ENCODE measurements at regions not wholly inside any gene's neighbourhood (a gene's known extent, or its start where the extent isn't known, plus 50 kb on each side); places are given as distances from the start of the nearest gene placed in this dataset.
"Not testable (repeated sequence)": the region's sequence is repeated elsewhere in the genome, so short reads cannot be mapped to it uniquely, and the experiment has no call there.

DNA sequence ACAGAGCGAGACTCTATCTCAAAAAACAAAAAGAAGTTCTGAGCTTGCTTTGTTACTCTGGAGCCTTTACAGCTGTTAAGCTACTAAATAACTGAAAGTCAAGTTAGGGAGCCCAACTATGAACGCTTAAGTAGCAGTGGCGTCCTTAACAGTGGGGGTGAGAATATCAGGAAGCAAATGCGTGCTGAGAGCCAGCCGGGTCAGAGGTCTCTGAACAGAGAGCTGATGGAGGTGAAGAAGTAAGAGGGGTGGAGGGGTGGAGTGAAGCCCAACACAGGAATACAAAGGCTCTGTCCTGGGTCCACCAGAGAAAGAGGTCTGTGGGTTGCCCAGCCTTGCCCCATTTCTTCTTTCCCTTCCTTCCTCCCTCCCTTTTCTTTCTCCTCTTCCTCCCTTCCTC lies 104.1 kb upstream of the GATA6 start:
- Histone ChIP-seq H3K4me3 (no peak overlapping the region), H3K79me2 (no peaks in the 10 kb centered on the region)
- WGBS (ENCODE audit: low lambda C conversion rate, missing lambda C conversion rate) = 74% methylated on average over 5 of the region's 5 CpGs

DNA sequence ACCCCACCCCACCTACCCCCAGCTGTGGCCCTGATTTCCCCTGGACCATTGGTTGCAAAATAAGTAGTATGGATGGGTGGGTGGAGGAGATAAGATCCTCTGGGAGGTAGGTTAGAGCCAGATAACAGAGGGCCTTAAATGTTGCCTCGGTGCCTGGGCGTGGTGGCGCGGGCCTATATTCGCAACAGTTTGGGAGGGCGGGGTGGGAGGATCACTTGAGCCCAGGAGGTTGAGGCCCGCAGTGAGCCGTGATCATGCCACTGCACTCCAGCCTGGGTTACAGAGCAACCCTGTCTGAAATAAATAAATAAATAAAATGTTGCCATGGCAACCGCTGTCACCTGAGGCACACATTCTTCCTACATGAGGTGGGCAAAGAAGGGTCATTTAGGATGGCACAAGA lies 103.3 kb upstream of the GATA6 start:
- TF ChIP-seq, protein P1, sequence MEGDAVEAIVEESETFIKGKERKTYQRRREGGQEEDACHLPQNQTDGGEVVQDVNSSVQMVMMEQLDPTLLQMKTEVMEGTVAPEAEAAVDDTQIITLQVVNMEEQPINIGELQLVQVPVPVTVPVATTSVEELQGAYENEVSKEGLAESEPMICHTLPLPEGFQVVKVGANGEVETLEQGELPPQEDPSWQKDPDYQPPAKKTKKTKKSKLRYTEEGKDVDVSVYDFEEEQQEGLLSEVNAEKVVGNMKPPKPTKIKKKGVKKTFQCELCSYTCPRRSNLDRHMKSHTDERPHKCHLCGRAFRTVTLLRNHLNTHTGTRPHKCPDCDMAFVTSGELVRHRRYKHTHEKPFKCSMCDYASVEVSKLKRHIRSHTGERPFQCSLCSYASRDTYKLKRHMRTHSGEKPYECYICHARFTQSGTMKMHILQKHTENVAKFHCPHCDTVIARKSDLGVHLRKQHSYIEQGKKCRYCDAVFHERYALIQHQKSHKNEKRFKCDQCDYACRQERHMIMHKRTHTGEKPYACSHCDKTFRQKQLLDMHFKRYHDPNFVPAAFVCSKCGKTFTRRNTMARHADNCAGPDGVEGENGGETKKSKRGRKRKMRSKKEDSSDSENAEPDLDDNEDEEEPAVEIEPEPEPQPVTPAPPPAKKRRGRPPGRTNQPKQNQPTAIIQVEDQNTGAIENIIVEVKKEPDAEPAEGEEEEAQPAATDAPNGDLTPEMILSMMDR (IDR thresholded peaks at IDR 0.05; ENCODE audit: poor library complexity) = no peak
- TF ChIP-seq EZH2 (IDR thresholded peaks at IDR 0.05; ENCODE audit: borderline replicate concordance) (no peak), EZH2phosphoT487 (IDR thresholded peaks at IDR 0.05; ENCODE audit: low read depth, severe bottlenecking, unreplicated experiment) (no peak)
- Histone ChIP-seq H3K9me3 (ENCODE audit: low read depth) (no peaks in the 10 kb centered on the region), H3K4me3 (no peak overlapping the region), H3K27ac (no peak overlapping the region), H2AFZ (no peak overlapping the region), H3K4me2 (no peak overlapping the region), H3K36me3 (replicated peaks; ENCODE audit: insufficient read depth, low read depth) (no peaks in the 10 kb centered on the region), H3K4me1 (ENCODE audit: insufficient read depth) (peaks cover 23% of the 10 kb centered on the region), H4K20me1 (ENCODE audit: insufficient read depth, poor library complexity, severe bottlenecking) (no peaks in the 10 kb centered on the region), H3K27me3 (no peaks in the 10 kb centered on the region), H3K9me2 (replicated peaks; ENCODE audit: insufficient read depth) (no peaks in the 10 kb centered on the region), H3K79me2 (no peaks in the 10 kb centered on the region)
- DNase-seq (ENCODE audit: low spot score) = no peak
- WGBS (ENCODE audit: low lambda C conversion rate, missing lambda C conversion rate) = 90% methylated on average over 9 of the region's 9 CpGs

More for the DNA sequence above, 104.1 kb upstream of the GATA6 start:
- Histone ChIP-seq H3K9me2 (replicated peaks; ENCODE audit: insufficient read depth) (no peaks in the 10 kb centered on the region), H3K27me3 (no peaks in the 10 kb centered on the region), H3K4me1 (ENCODE audit: insufficient read depth) (peaks cover 28% of the 10 kb centered on the region), H4K20me1 (ENCODE audit: insufficient read depth, poor library complexity, severe bottlenecking) (no peaks in the 10 kb centered on the region), H2AFZ (no peak overlapping the region), H3K27ac (no peak overlapping the region), H3K36me3 (replicated peaks; ENCODE audit: insufficient read depth, low read depth) (no peaks in the 10 kb centered on the region), H3K9me3 (ENCODE audit: low read depth) (no peaks in the 10 kb centered on the region), H3K4me2 (no peak overlapping the region)
- TF ChIP-seq, protein P1 (IDR thresholded peaks at IDR 0.05; ENCODE audit: poor library complexity) = no peak
- TF ChIP-seq EZH2phosphoT487 (IDR thresholded peaks at IDR 0.05; ENCODE audit: low read depth, severe bottlenecking, unreplicated experiment) = no peak
- TF ChIP-seq EZH2 (IDR thresholded peaks at IDR 0.05; ENCODE audit: borderline replicate concordance) = no peak
- DNase-seq (ENCODE audit: low spot score) = no peak

DNA sequence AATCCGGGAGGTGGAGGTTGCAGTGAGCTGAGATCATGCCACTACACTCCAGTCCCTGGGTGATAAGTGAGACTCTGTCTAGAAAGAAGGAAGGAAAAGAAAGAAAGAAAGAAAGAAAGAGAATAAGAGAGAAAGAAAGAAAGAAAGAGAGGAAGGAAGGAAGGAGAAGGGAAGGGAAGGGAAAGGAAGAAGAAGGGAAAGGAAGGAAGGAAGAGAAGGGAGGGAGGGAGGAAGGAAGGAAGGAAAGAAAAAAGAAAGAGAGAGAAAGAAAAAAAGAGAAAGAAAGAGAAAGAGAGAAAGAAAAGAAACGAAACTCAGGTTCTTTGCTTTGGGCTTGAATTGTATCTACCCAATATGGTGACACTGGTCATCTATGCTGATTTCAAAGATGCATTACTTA lies 102.3 kb upstream of the GATA6 start:
- H4K20me1 ChIP-seq (ENCODE audit: insufficient read depth, poor library complexity, severe bottlenecking) = no peaks in the 10 kb centered on the region
- H3K79me2 ChIP-seq = no peaks in the 10 kb centered on the region
- TF ChIP-seq EZH2phosphoT487 (IDR thresholded peaks at IDR 0.05; ENCODE audit: low read depth, severe bottlenecking, unreplicated experiment) (no peak), EZH2 (IDR thresholded peaks at IDR 0.05; ENCODE audit: borderline replicate concordance) (no peak)
- TF ChIP-seq, protein P1 (IDR thresholded peaks at IDR 0.05; ENCODE audit: poor library complexity) = no peak
- no peaks in the 10 kb centered on the region for H3K36me3 ChIP-seq (replicated peaks; ENCODE audit: insufficient read depth, low read depth)
- no peak overlapping the region for H3K4me3 ChIP-seq
- no peak for DNase-seq (ENCODE audit: low spot score)
- H3K27ac ChIP-seq = no peak overlapping the region
- 94% methylated on average over 2 of the region's 2 CpGs for WGBS (ENCODE audit: low lambda C conversion rate, missing lambda C conversion rate)
- peaks cover 16% of the 10 kb centered on the region for H3K4me1 ChIP-seq (ENCODE audit: insufficient read depth)
- H3K9me3 ChIP-seq (ENCODE audit: low read depth) = no peaks in the 10 kb centered on the region
- no peak overlapping the region for H3K4me2 ChIP-seq
- no peak overlapping the region for H2AFZ ChIP-seq
- no peaks in the 10 kb centered on the region for H3K27me3 ChIP-seq
- H3K9me2 ChIP-seq (replicated peaks; ENCODE audit: insufficient read depth) = no peaks in the 10 kb centered on the region

DNA sequence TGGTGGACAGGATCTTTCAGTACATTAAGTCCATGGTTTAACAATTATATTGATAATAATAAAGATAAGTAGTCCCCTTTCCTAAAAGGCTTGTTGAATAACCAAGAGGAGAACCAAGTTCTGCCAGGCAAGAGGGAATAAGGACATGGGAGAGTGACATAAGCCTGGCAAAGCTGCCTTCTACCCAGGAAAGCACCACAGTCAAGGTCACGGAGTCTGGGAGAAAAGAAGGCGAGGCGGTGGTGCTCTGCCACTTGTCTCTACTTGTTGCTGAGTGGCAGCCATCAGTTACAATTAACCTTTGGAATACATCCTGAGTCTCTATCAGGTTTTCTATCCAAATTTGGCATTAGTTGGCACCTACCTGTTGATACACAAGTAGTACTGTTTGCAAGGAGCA lies 101.7 kb upstream of the GATA6 start:
- H2AFZ ChIP-seq = no peak overlapping the region
- no peak overlapping the region for H3K27ac ChIP-seq
- H3K36me3 ChIP-seq (replicated peaks; ENCODE audit: insufficient read depth, low read depth) = no peaks in the 10 kb centered on the region
- no peaks in the 10 kb centered on the region for H3K27me3 ChIP-seq
- peaks cover 12% of the 10 kb centered on the region for H3K4me1 ChIP-seq (ENCODE audit: insufficient read depth)
- TF ChIP-seq, protein P1 (IDR thresholded peaks at IDR 0.05; ENCODE audit: poor library complexity) = no peak
- TF ChIP-seq EZH2phosphoT487 (IDR thresholded peaks at IDR 0.05; ENCODE audit: low read depth, severe bottlenecking, unreplicated experiment) (no peak), EZH2 (IDR thresholded peaks at IDR 0.05; ENCODE audit: borderline replicate concordance) (no peak)
- no peaks in the 10 kb centered on the region for H3K9me3 ChIP-seq (ENCODE audit: low read depth)
- no peak overlapping the region for H3K4me2 ChIP-seq
- no peaks in the 10 kb centered on the region for H3K9me2 ChIP-seq (replicated peaks; ENCODE audit: insufficient read depth)
- no peaks in the 10 kb centered on the region for H4K20me1 ChIP-seq (ENCODE audit: insufficient read depth, poor library complexity, severe bottlenecking)
- no peaks in the 10 kb centered on the region for H3K79me2 ChIP-seq
- H3K4me3 ChIP-seq = no peak overlapping the region
- DNase-seq (ENCODE audit: low spot score) = no peak
- WGBS (ENCODE audit: low lambda C conversion rate, missing lambda C conversion rate) = 95% methylated on average over 3 of the region's 3 CpGs

DNA sequence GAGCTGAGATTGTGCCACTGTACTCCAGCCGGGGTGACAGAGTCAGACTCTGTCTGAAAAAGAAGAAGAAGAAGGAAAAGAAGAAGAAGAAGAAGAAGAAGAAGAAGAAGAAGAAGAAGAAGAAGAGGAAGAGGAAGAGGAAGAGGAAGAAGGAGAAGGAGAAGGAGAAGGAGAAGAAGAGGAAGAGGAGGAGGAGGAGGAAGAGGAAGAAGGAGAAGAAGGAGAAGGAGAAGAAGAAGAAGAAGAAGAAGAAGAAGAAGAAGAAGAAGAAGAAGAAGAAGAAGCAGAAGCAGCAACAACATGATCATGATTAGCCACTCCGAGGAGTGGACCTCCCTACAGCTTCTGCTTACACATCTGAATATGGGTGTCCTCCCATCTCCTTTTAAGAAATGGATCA lies 100.6 kb upstream of the GATA6 start:
- not testable (repeated sequence) for DNase-seq (ENCODE audit: low spot score); H3K27ac ChIP-seq; H3K9me2 ChIP-seq (replicated peaks; ENCODE audit: insufficient read depth); H3K9me3 ChIP-seq (ENCODE audit: low read depth); H3K4me3 ChIP-seq; H3K36me3 ChIP-seq (replicated peaks; ENCODE audit: insufficient read depth, low read depth); H3K4me1 ChIP-seq (ENCODE audit: insufficient read depth); H3K4me2 ChIP-seq; H2AFZ ChIP-seq; H4K20me1 ChIP-seq (ENCODE audit: insufficient read depth, poor library complexity, severe bottlenecking); H3K79me2 ChIP-seq; H3K27me3 ChIP-seq
- 94% methylated on average over 2 of the region's 2 CpGs for WGBS (ENCODE audit: low lambda C conversion rate, missing lambda C conversion rate)

Measured in hepatocyte (in vitro differentiated cells).